HG02759 (cell line): ENCODE measurements at regions not wholly inside any gene's neighbourhood (a gene's known extent, or its start where the extent isn't known, plus 50 kb on each side); places are given as distances from the start of the nearest gene placed in this dataset.

Experiments used
- ATAC-seq: cut with Tn5 transposase; IDR thresholded peaks from one replicate; pipeline ENCODE4 v1.9.1; 2021; ENCODE audit warnings: mild to moderate bottlenecking, moderate library complexity; ENCODE audit not compliant: unreplicated experiment

DNA sequence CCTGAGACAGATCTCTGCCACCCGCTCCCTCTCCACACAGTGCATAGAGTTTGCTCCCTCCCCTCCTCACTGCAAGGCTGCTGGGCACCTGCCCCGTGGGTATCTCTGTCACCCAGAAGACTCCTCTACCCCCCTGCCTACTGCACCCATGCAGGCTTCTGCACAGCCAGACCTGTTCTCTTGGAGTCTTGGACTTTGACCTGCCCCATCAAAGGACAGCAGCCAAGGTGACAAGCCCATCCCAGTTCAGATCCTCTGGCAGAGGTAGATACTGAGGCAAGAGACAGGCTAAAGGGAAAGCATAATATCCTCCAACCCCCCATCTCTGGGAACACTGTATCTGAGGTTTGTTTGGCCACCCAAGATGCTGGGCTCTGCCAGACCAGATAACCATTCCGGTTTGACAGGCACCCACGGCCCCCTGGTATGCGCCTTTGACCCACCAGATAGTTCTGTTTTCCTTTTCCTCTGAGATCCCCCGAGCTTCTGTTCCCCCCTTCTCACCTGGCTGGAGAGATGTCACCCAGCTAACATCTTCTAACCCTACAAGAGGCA is 239.6 kb downstream of the SOX9 start:
- no peak for ATAC-seq

DNA sequence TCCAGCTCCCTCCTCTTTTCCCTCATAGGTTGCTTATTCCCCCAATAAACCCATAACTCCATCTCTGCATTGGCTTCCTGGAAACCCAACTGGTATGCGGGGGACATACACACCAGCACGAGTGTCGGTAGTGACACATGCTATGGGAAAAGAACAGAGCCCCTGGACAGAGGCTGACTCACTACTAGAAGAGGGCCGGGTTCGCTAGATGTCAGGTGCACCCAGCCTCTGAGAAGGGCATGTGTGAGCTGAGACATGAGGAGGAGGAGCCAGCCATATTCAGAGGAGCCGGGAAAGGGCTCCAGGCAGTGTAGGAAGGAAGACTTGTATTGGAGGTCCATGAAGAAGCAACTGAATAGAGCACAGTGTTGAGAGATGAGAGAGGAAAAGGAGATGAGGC is 241.1 kb downstream of the SOX9 start:
- ATAC-seq, result no peak

DNA sequence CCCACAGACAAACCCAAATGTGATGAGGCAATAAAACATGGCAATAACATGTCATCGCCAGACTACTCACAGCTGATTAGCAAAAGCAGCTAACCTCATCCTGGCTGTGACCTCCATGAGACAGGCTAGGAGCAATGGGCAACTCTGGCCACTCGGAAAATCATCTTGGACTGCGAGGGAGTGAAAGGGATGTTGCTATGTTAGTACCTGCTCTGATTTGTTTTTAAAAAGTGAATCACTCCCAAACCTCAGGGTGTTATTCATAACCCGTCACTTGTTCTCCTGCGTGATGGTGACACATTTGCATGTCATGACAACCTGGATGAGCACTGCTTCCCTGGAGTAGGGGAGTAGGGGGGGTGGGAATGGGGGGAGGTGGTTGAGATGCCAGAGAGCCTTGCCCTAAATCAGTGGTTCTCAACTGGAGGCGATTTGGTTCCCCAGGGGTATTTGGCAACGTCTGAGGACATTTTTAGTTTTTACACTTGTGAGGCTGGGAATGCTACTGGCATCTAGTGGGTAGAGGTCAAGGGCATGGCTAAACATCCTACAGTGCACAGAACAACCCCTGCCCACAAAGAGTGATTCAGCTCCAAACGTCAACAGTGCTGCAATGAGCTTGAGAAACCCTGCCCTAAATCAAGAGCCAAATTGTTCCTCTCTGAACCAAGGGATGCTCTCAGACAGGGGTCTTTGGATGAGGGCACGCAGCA is 241.7 kb downstream of the SOX9 start:
- ATAC-seq, result no peak

DNA sequence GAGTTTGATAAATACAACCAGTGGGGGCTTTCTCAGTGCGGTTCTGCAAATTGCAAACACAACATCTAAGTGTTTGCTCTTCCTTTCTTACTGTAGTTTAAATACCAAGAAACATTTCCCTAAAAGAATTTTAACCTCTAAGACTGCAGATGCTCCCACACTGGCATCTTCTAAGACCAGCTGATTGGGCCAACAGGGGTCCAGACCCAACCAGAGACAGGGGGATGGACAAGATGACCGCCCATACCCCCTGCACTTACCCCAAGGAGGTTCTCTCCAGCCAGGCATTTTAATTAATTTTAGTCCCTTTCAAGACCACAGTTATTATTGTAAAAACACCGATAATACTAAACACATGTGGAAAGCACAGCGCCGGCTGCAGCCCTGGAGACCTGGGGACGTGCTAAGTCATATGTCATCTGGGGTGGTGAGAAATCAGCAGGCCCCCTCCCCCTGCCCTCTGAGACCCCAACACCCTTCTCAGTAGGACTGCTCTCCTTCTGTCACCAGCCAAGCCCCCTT is 242.3 kb downstream of the SOX9 start:
- ATAC-seq, result no peak

GRCh38 chr17:72365857-72366414 is 245.1 kb downstream of the SOX9 start:
- no peak for ATAC-seq

- no peak for ATAC-seq
Observed at GRCh38 chr17:72366626-72367025, 245.8 kb downstream of the SOX9 start.

DNA sequence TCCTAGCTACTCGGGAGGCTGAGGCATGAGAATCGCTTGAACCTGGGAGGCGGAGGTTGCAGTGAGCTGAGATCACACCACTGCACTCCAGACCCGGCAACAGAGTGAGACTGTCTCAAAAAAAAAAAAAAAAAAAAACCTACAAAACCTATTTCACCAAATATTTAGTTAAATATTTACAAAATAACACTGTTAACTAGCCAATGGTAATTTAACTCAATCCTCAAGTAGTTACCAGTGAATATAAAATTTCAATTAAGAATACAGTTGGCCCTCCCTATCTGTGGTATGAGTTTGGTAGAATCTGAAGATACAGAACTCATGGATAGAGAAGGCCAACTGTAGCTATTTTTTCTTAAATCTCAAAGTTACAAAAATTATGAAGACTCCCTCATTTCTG is 247.4 kb downstream of the SOX9 start:
- ATAC-seq, result no peak

GRCh38 chr17:72369366-72369765 is 248.5 kb downstream of the SOX9 start:
- ATAC-seq, result no peak

GRCh38 chr17:72370819-72371218 is 250.0 kb downstream of the SOX9 start:
- no peak for ATAC-seq

DNA sequence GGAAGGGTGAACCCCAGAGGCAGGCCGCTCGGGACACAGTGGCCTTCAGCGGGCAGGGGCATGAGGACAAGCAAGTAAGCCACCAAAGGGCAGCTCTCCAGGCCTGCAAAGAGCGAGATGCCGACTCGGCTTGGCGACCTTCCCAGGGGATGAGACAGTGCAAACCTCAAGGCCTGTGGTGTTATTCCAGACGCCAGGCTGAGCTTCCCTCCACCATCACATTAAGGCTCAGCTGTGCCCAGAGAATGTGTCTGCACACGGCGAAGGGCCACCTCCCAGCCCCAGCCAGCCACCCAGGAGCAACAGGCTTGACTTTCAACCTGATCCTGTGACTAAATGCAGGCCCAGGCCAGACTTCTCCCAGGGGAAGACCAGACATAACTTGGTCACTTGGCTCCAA is 251.4 kb downstream of the SOX9 start:
- no peak for ATAC-seq

GRCh38 chr17:72373910-72374741 is 253.3 kb downstream of the SOX9 start:
- ATAC-seq, result no peak

GRCh38 chr17:72376526-72377345 is 255.9 kb downstream of the SOX9 start:
- ATAC-seq, result no peak

GRCh38 chr17:72378414-72379390 is 257.9 kb downstream of the SOX9 start:
- ATAC-seq, result no peak

GRCh38 chr17:72379516-72379915 is 258.7 kb downstream of the SOX9 start:
- ATAC-seq, result no peak

GRCh38 chr17:72380120-72380519 is 259.3 kb downstream of the SOX9 start:
- no peak for ATAC-seq

- ATAC-seq, result no peak
Observed at GRCh38 chr17:72380737-72381136, 259.9 kb downstream of the SOX9 start.

- no peak for ATAC-seq
Observed at GRCh38 chr17:72381597-72382397, 261.0 kb downstream of the SOX9 start.

- no peak for ATAC-seq
Observed at GRCh38 chr17:72382971-72383722, 262.3 kb downstream of the SOX9 start.
